ENCODE measurements at regions not wholly inside any gene's neighbourhood (a gene's known extent, or its start where the extent isn't known, plus 50 kb on each side); places are given as distances from the start of the nearest gene placed in this dataset.

DNA sequence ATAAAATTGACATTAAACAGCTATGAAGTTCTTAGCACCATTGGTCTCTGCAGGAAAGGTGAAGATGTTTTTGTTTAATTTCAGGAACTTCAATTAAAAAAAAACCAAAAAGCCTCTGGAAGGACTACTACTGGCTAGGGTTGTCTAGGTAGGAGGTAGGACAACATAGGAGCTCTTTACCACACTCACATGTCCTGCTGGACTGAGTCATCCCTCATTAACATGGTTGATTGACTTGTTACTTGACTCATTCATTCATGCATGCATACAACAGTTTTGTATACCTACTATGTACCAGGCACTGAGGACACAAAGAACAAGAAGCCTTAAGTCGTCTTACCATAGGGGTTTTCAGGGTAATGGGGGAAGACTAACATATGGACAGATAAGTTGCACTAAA, 216.9 kb upstream of the ARHGAP20 start:
- Histone ChIP-seq H3K27ac (no peak overlapping the region), H3K36me3 (ENCODE audit: insufficient read depth) (no peaks in the 10 kb centered on the region), H2AFZ (ENCODE audit: low read depth) (no peak overlapping the region), H4K20me1 (ENCODE audit: insufficient read depth) (no peaks in the 10 kb centered on the region), H3K4me2 (no peak overlapping the region), H3K27me3 (ENCODE audit: insufficient read depth, low read depth) (no peaks in the 10 kb centered on the region), H3K4me1 (ENCODE audit: low read depth, poor library complexity, severe bottlenecking) (no peaks in the 10 kb centered on the region), H3K4me3 (IDR thresholded peaks at IDR 0.05; ENCODE audit: insufficient read depth, low read depth, low read length) (no peak overlapping the region), H3K9ac (no peak overlapping the region), H3K79me2 (ENCODE audit: insufficient read depth, low read depth) (no peaks in the 10 kb centered on the region)
- TF ChIP-seq, protein P1, sequence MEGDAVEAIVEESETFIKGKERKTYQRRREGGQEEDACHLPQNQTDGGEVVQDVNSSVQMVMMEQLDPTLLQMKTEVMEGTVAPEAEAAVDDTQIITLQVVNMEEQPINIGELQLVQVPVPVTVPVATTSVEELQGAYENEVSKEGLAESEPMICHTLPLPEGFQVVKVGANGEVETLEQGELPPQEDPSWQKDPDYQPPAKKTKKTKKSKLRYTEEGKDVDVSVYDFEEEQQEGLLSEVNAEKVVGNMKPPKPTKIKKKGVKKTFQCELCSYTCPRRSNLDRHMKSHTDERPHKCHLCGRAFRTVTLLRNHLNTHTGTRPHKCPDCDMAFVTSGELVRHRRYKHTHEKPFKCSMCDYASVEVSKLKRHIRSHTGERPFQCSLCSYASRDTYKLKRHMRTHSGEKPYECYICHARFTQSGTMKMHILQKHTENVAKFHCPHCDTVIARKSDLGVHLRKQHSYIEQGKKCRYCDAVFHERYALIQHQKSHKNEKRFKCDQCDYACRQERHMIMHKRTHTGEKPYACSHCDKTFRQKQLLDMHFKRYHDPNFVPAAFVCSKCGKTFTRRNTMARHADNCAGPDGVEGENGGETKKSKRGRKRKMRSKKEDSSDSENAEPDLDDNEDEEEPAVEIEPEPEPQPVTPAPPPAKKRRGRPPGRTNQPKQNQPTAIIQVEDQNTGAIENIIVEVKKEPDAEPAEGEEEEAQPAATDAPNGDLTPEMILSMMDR (conservative IDR thresholded peaks at IDR 0.05; ENCODE audit: low read depth, low read length) = no peak

DNA sequence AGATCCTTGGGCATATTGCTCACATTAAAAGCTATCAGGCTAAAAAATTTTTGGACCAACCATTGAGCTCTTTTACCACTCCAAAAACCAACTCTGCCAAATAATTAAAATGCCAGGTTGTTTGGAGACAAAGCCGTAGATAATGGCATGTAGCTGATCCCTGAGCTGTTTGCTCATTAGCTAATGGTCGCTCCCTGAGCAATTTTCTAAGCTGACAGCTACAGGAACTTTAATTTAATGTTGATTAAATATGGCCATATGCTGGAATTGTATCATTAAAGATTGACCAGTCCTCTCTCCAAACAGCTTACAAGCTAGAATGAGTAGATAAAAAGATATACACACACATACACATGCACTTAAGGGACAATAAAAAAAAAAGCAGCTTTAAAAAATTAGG, 216.2 kb upstream of the ARHGAP20 start:
- no peaks in the 10 kb centered on the region for H3K27me3 ChIP-seq (ENCODE audit: insufficient read depth, low read depth)
- H3K4me3 ChIP-seq (IDR thresholded peaks at IDR 0.05; ENCODE audit: insufficient read depth, low read depth, low read length) = no peak overlapping the region
- no peak overlapping the region for H3K27ac ChIP-seq
- no peaks in the 10 kb centered on the region for H3K79me2 ChIP-seq (ENCODE audit: insufficient read depth, low read depth)
- no peaks in the 10 kb centered on the region for H4K20me1 ChIP-seq (ENCODE audit: insufficient read depth)
- H3K9ac ChIP-seq = no peak overlapping the region
- H3K4me1 ChIP-seq (ENCODE audit: low read depth, poor library complexity, severe bottlenecking) = no peaks in the 10 kb centered on the region
- no peaks in the 10 kb centered on the region for H3K36me3 ChIP-seq (ENCODE audit: insufficient read depth)
- no peak overlapping the region for H2AFZ ChIP-seq (ENCODE audit: low read depth)
- no peak overlapping the region for H3K4me2 ChIP-seq
- TF ChIP-seq, protein P1 (conservative IDR thresholded peaks at IDR 0.05; ENCODE audit: low read depth, low read length) = no peak

DNA sequence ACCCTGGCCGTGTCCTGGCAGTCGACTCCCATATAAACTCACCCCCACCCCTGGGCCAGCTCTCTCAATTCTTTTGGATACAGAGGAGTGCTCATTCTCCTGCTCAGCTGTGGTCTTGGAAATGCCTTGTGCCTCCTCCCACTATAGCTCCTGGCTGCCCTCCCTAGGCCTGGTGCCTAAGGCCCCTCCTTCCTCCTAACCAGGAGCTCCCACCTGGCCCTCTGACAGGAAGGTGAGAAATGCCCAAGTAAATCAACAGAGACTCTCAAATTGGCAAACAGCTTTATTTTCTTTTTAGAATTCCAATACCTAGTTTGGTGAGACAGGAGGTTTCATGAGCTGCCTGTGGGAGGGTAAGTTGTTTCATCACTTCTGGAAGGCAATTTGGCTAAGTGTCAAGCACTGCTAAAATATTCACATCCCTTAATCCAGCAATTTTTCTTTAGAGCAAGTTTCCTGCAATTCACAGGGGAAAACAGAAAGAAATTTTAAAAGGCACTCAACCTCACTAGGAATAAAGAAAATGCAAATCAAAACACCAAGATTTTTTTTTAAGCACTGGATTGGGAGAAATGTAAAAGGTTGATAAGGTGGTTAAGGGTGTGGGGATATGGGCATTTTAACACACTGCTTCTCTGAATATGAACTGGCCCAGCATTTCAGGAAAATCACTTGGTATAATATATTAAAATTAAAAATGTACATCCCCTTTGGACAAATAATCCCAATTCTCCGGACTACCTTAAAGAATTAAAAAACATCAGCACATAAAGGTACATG, 209.7 kb upstream of the ARHGAP20 start:
- H3K9ac ChIP-seq = no peak overlapping the region
- H3K27me3 ChIP-seq (ENCODE audit: insufficient read depth, low read depth) = no peaks in the 10 kb centered on the region
- TF ChIP-seq, protein P1 (conservative IDR thresholded peaks at IDR 0.05; ENCODE audit: low read depth, low read length) = no peak
- no peaks in the 10 kb centered on the region for H3K4me1 ChIP-seq (ENCODE audit: low read depth, poor library complexity, severe bottlenecking)
- no peaks in the 10 kb centered on the region for H3K79me2 ChIP-seq (ENCODE audit: insufficient read depth, low read depth)
- H4K20me1 ChIP-seq (ENCODE audit: insufficient read depth) = no peaks in the 10 kb centered on the region
- H2AFZ ChIP-seq (ENCODE audit: low read depth) = no peak overlapping the region
- no peak overlapping the region for H3K4me2 ChIP-seq
- no peak overlapping the region for H3K4me3 ChIP-seq (IDR thresholded peaks at IDR 0.05; ENCODE audit: insufficient read depth, low read depth, low read length)
- H3K36me3 ChIP-seq (ENCODE audit: insufficient read depth) = no peaks in the 10 kb centered on the region
- no peak overlapping the region for H3K27ac ChIP-seq

DNA sequence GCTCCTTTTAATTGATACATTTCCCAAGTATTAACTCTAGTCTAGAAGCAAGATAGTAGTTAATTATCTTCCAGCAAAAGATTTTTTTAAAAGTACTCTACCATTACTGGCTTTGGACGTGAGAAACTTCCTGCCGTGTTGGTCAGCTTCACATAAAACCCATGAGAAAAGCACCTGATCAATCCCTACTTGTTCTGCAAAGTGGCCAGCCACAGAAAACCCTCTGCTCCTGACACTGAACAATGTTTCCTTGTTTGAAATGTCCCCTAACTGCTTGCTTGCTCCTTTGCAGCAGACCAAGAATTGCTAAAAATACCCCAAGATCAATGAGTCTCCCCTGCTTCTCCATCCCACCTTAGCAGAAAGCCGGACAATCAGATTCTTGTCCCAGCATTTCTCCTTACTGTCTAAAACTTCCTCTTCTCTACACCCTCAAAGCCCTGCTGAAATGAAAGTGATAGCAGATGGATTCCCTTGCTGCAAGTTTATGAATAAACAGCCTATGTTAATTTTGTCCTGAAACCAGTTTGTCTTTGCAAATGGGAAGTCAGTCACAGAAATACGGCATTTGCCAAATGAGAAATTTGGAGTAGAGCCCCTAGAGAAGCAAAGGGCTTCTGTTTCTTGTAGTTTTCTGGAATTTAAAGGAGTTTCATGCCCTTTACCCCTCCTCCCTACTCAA, 207.1 kb upstream of the ARHGAP20 start:
- H3K9ac ChIP-seq = no peak overlapping the region
- no peak overlapping the region for H3K4me3 ChIP-seq (IDR thresholded peaks at IDR 0.05; ENCODE audit: insufficient read depth, low read depth, low read length)
- no peak overlapping the region for H3K4me2 ChIP-seq
- H4K20me1 ChIP-seq (ENCODE audit: insufficient read depth) = no peaks in the 10 kb centered on the region
- TF ChIP-seq, protein P1 (conservative IDR thresholded peaks at IDR 0.05; ENCODE audit: low read depth, low read length) = no peak
- no peaks in the 10 kb centered on the region for H3K4me1 ChIP-seq (ENCODE audit: low read depth, poor library complexity, severe bottlenecking)
- no peaks in the 10 kb centered on the region for H3K79me2 ChIP-seq (ENCODE audit: insufficient read depth, low read depth)
- H2AFZ ChIP-seq (ENCODE audit: low read depth) = no peak overlapping the region
- H3K27me3 ChIP-seq (ENCODE audit: insufficient read depth, low read depth) = no peaks in the 10 kb centered on the region
- H3K27ac ChIP-seq = no peak overlapping the region
- H3K36me3 ChIP-seq (ENCODE audit: insufficient read depth) = no peaks in the 10 kb centered on the region
